Ascending aorta (tissue), 2 donors: ENCODE measurements at regions not wholly inside any gene's neighbourhood (a gene's known extent, or its start where the extent isn't known, plus 50 kb on each side); places are given as distances from the start of the nearest gene placed in this dataset.

Source experiments
- DNase-seq, 2 donors: peaks; one replicate each; pipeline ENCODE4 v3.0.0-alpha.2; 2019; ENCODE audit warnings: low spot score in 2 of 2
- H3K27ac ChIP-seq, 2 donors: fragments of 200-600 bp; sonication (generic); one replicate each; pipeline ENCODE4 v1.5.1; 2016 to 2017; ENCODE audit warnings: mild to moderate bottlenecking in 1 of 2
- H3K27me3 ChIP-seq: fragments of 200-600 bp; sonication (generic); one replicate; pipeline ENCODE4 v1.5.1; 2017
- H3K36me3 ChIP-seq, 2 donors: fragments of 200-600 bp; sonication (generic); one replicate each; pipeline ENCODE4 v1.5.1; 2016
- H3K4me1 ChIP-seq, 2 donors: fragments of 200-600 bp; sonication (generic); one replicate each; pipeline ENCODE4 v1.5.1; 2016 to 2017; ENCODE audit warnings: mild to moderate bottlenecking in 1 of 2
- H3K4me3 ChIP-seq, 2 donors: fragments of 200-600 bp; sonication (generic); one replicate each; pipeline ENCODE4 v1.5.1; 2016 to 2017; ENCODE audit warnings: mild to moderate bottlenecking in 1 of 2
- H3K9me3 ChIP-seq, 2 donors: fragments of 200-600 bp; sonication (generic); one replicate each; pipeline ENCODE4 v1.5.1; 2016
- intact Hi-C: fragments of 100-400 bp; cut with DNase I; formaldehyde crosslinking; loops from one replicate; pipeline ENCODE4 v1.15.1; 2023
- TF ChIP-seq, protein P1 (sequence below), 3 experiments: fragments of 200-600 bp in 2 of 3; fragments of 450-650 bp in 1 of 3; sonication (generic) in 2 of 3; IDR thresholded peaks; one replicate each; pipeline ENCODE4 v1.5.1; 2016 to 2019; ENCODE audit warnings: antibody characterized with exemption in 3 of 3, mild to moderate bottlenecking in 1 of 3, moderate library complexity in 1 of 3

DNA sequence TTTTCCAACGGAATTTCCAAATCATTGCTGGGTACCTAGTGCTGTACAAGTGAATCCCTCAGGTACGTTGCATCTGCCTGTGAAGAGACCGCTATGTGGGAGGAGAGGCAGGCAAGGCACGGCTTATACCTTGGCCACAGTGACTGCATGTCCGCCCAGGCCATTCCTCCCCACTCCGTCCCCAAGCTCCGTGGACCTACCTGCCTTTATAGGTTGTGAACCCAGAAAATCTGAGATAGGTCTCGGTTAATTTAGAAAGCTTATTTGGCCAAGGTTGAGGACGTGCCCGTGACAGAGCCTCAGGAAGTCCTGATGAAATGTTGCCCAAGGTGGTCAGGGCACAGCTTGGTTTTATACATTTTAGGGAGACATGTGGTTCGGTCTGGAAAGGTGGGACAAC lies 218.5 kb upstream of the TSHZ3 start:
- Histone ChIP-seq H3K9me3 (no peaks in the 10 kb centered on the region), H3K4me3 (no peak overlapping the region), H3K27me3 (no peaks in the 10 kb centered on the region), H3K36me3 (no peaks in the 10 kb centered on the region), H3K27ac (no peak overlapping the region), H3K4me1 (no peaks in the 10 kb centered on the region)
- intact Hi-C loops = no loop called here
- TF ChIP-seq, protein P1, sequence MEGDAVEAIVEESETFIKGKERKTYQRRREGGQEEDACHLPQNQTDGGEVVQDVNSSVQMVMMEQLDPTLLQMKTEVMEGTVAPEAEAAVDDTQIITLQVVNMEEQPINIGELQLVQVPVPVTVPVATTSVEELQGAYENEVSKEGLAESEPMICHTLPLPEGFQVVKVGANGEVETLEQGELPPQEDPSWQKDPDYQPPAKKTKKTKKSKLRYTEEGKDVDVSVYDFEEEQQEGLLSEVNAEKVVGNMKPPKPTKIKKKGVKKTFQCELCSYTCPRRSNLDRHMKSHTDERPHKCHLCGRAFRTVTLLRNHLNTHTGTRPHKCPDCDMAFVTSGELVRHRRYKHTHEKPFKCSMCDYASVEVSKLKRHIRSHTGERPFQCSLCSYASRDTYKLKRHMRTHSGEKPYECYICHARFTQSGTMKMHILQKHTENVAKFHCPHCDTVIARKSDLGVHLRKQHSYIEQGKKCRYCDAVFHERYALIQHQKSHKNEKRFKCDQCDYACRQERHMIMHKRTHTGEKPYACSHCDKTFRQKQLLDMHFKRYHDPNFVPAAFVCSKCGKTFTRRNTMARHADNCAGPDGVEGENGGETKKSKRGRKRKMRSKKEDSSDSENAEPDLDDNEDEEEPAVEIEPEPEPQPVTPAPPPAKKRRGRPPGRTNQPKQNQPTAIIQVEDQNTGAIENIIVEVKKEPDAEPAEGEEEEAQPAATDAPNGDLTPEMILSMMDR (IDR thresholded peaks at IDR 0.05) = no peak
- no peak for DNase-seq

- no peaks in the 10 kb centered on the region for H3K9me3 ChIP-seq
- TF ChIP-seq, protein P1 (IDR thresholded peaks at IDR 0.05) = no peak
- intact Hi-C loops = no loop called here
- no peaks in the 10 kb centered on the region for H3K4me1 ChIP-seq
- H3K36me3 ChIP-seq = no peaks in the 10 kb centered on the region
- no peaks in the 10 kb centered on the region for H3K27me3 ChIP-seq
- H3K4me3 ChIP-seq = no peak overlapping the region
- DNase-seq = no peak
- H3K27ac ChIP-seq = no peak overlapping the region
Observed at GRCh38 chr19:31568724-31569123, 219.5 kb upstream of the TSHZ3 start.

GRCh38 chr19:31570718-31571117 lies 221.5 kb upstream of the TSHZ3 start:
- DNase-seq = no peak
- no peak overlapping the region for H3K27ac ChIP-seq
- TF ChIP-seq, protein P1 (IDR thresholded peaks at IDR 0.05) = no peak

DNA sequence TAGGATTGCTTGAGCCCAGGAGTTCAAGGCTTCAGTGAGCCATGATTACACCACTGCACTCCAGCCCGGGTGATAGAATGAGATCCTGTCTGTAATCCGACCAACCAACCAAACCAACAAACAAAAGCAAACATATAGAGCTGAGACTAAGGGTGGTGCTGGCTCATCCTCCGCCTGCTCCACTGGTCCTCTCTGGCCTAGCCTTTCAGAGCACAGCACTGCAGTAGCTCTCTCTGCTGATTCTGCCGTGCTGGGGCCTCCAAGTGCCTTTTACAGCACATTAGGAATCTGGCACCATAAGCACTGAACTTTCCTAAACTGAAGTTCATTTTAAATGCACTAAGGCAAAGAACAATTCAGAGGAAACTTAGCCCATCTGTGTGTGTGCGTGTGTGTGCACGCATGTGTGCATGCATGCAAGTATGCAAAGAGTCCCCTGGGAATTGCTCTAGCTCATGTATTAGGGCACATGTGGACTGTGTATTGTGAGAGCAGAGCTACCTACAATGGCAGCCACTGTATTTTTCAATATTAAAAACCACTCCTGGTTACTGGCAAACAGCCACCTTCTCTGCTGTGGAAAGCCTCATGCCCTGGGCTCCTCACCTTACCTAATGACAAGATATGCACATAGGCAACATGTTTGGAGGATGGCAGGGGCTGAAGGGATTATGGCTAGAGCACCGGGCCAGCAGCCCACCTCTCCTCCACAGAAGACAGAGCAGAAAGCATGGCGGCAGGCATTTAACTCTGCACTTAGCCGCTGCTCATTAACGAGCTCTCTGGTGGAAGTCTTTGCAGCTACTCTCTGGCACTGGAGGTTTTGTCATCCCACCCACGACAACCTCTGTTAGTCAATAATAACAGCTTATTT lies 223.1 kb upstream of the TSHZ3 start:
- H3K9me3 ChIP-seq = no peaks in the 10 kb centered on the region
- no peak for DNase-seq
- H3K4me3 ChIP-seq = no peak overlapping the region
- intact Hi-C loops = no loop called here
- H3K4me1 ChIP-seq = no peaks in the 10 kb centered on the region
- TF ChIP-seq, protein P1 (IDR thresholded peaks at IDR 0.05) = no peak
- H3K27ac ChIP-seq = no peak overlapping the region
- no peaks in the 10 kb centered on the region for H3K27me3 ChIP-seq
- H3K36me3 ChIP-seq = no peaks in the 10 kb centered on the region

More at GRCh38 chr19:31570718-31571117, 221.5 kb upstream of the TSHZ3 start:
- Histone ChIP-seq H3K36me3 (no peaks in the 10 kb centered on the region), H3K4me3 (no peak overlapping the region), H3K4me1 (no peaks in the 10 kb centered on the region), H3K9me3 (no peaks in the 10 kb centered on the region), H3K27me3 (no peaks in the 10 kb centered on the region)
- intact Hi-C loops = no loop called here

DNA sequence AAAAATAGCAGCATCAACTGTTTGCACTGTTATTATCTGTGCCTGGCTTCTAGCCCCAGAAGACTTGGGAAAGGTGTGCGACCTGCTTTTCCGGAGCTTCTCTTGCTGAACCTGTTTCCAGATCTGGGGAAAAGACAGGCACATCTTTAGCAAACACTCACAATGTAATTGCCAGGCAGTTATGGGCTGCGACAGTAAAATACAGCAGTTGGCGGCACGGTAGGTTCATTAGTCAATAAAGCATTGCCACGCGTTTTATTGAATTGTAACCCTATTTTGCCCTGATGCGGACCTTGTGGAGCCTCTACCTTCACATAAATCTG lies 223.7 kb upstream of the TSHZ3 start:
- H3K4me3 ChIP-seq = no peak overlapping the region
- intact Hi-C loops = no loop called here
- H3K9me3 ChIP-seq = no peaks in the 10 kb centered on the region
- no peaks in the 10 kb centered on the region for H3K36me3 ChIP-seq
- no peak for DNase-seq
- H3K27me3 ChIP-seq = no peaks in the 10 kb centered on the region
- TF ChIP-seq, protein P1 (IDR thresholded peaks at IDR 0.05) = no peak
- H3K27ac ChIP-seq = no peak overlapping the region
- H3K4me1 ChIP-seq = no peaks in the 10 kb centered on the region
